Vagina (tissue), 2 donors: ENCODE measurements at regions not wholly inside any gene's neighbourhood (a gene's known extent, or its start where the extent isn't known, plus 50 kb on each side); places are given as distances from the start of the nearest gene placed in this dataset.

Source experiments
- CTCF ChIP-seq, 3 experiments: fragments of 450-650 bp in 2 of 3; fragments of 200-600 bp in 1 of 3; sonication (generic) in 1 of 3; IDR thresholded peaks; one replicate each; pipeline ENCODE4 v1.5.1; 2017 to 2019; ENCODE audit warnings: antibody characterized with exemption in 3 of 3, mild to moderate bottlenecking in 2 of 3, moderate library complexity in 2 of 3
- POLR2AphosphoS5 ChIP-seq, 2 donors: sonication (generic); formaldehyde crosslinking; IDR thresholded peaks; one replicate each; pipeline ENCODE4 v1.9.0; 2017; ENCODE audit warnings: antibody characterized with exemption in 2 of 2, mild to moderate bottlenecking in 2 of 2, low read depth in 1 of 2; ENCODE audit not compliant: insufficient read depth in 1 of 2

GRCh38 chr9:69993110-69993509 is 50.5 kb upstream of the MAMDC2 start:
- TF ChIP-seq CTCF (IDR thresholded peaks at IDR 0.05) (no peak), POLR2AphosphoS5 (IDR thresholded peaks at IDR 0.05; ENCODE audit: insufficient read depth in 1 of 2, low read depth in 1 of 2) (no peak)
